Keratinocyte (primary cell): ENCODE measurements at regions not wholly inside any gene's neighbourhood (a gene's known extent, or its start where the extent isn't known, plus 50 kb on each side); places are given as distances from the start of the nearest gene placed in this dataset.

Experiments
- DNase-seq: peaks from one replicate; pipeline ENCODE4 v3.0.0-alpha.2; 2011; ENCODE audit warnings: low read depth, missing footprints, low spot score
- FAIRE-seq: peaks from 2 replicates; lab custom pipeline; 2011; peaks lifted over from hg19 to GRCh38; lab: Jason Lieb, UNC
- H2AFZ ChIP-seq: 2 replicates; pipeline ENCODE4 v1.6.0; 2012; ENCODE audit warnings: low read length, control low read depth, inconsistent platforms; ENCODE audit not compliant: control insufficient read depth
- H3K27ac ChIP-seq: 2 replicates; pipeline ENCODE4 v1.5.1; 2011; ENCODE audit warnings: low read length; ENCODE audit not compliant: control insufficient read depth, insufficient read depth
- H3K27me3 ChIP-seq: 3 replicates; pipeline ENCODE4 v1.6.0; 2011; ENCODE audit warnings: low read length; ENCODE audit not compliant: control insufficient read depth, insufficient read depth; ENCODE audit errors: extremely low read depth
- H3K36me3 ChIP-seq, 2 experiments: 2 replicates in 1 of 2; 3 replicates in 1 of 2; pipeline ENCODE4 v1.5.1; 2011; ENCODE audit warnings: low read length in 2 of 2, mild to moderate bottlenecking in 1 of 2; ENCODE audit not compliant: control insufficient read depth in 2 of 2, insufficient read depth in 2 of 2; ENCODE audit errors: extremely low read depth in 1 of 2
- H3K4me1 ChIP-seq: 3 replicates; pipeline ENCODE4 v1.5.1; 2011; ENCODE audit warnings: low read length; ENCODE audit not compliant: control insufficient read depth, insufficient read depth; ENCODE audit errors: extremely low read depth
- H3K4me2 ChIP-seq: 3 replicates; pipeline ENCODE4 v1.6.0; 2011; ENCODE audit warnings: low read depth, low read length; ENCODE audit not compliant: control insufficient read depth, insufficient read depth; ENCODE audit errors: extremely low read depth
- H3K4me3 ChIP-seq, 3 experiments: fragments of 200-600 bp in 1 of 3; sonication (generic) in 1 of 3; 2 replicates in 2 of 3; 3 replicates in 1 of 3; pipeline ENCODE4 v1.5.1; 2011 to 2016; ENCODE audit warnings: low read length in 3 of 3, mild to moderate bottlenecking in 3 of 3, control low read depth in 2 of 3, inconsistent platforms in 1 of 3, low read depth in 1 of 3, mixed read lengths in 1 of 3, mixed run types in 1 of 3, moderate library complexity in 1 of 3; ENCODE audit not compliant: control insufficient read depth in 2 of 3, insufficient read depth in 2 of 3; ENCODE audit errors: extremely low read depth in 1 of 3
- H3K79me2 ChIP-seq: 2 replicates; pipeline ENCODE4 v1.6.0; 2012; ENCODE audit warnings: low read length; ENCODE audit not compliant: control insufficient read depth, insufficient read depth
- H3K9ac ChIP-seq: 3 replicates; pipeline ENCODE4 v1.6.0; 2011; ENCODE audit warnings: low read length; ENCODE audit not compliant: control insufficient read depth, insufficient read depth; ENCODE audit errors: extremely low read depth
- H3K9me1 ChIP-seq: 3 replicates; pipeline ENCODE4 v1.6.0; 2011; ENCODE audit warnings: low read length; ENCODE audit not compliant: control insufficient read depth, insufficient read depth; ENCODE audit errors: extremely low read depth
- H3K9me3 ChIP-seq: 2 replicates; pipeline ENCODE4 v1.5.1; 2012; ENCODE audit warnings: low read depth, low read length; ENCODE audit not compliant: control insufficient read depth
- H4K20me1 ChIP-seq: 3 replicates; pipeline ENCODE4 v1.6.0; 2011; ENCODE audit warnings: low read length; ENCODE audit not compliant: control insufficient read depth, insufficient read depth; ENCODE audit errors: extremely low read depth
- EZH2 ChIP-seq: IDR thresholded peaks from one replicate; pipeline ENCODE4 v1.6.1; 2012; ENCODE audit warnings: inconsistent platforms, mild to moderate bottlenecking, low read length, moderate library complexity
- dilution Hi-C: fragments of 300-500 bp; cut with MboI; formaldehyde crosslinking; loops from one replicate; pipeline ENCODE4 v1.7.0; 2020; ENCODE audit warnings: low sequenced_read_pairs; ENCODE audit not compliant: extremely low pct_ligation_motif_present
- TF ChIP-seq, protein P1 (sequence below), 3 experiments: IDR thresholded peaks in 1 of 3; conservative IDR thresholded peaks in 1 of 3; optimal IDR thresholded peaks in 1 of 3; 2 replicates in 2 of 3; 3 replicates in 1 of 3; pipeline versions ENCODE3 to v1.5.1; 2011; ENCODE audit warnings: low read length in 3 of 3, mild to moderate bottlenecking in 3 of 3, moderate library complexity in 2 of 3, control low read depth in 1 of 3, inconsistent platforms in 1 of 3; ENCODE audit not compliant: insufficient read depth in 2 of 3; ENCODE audit errors: extremely low read depth in 1 of 3

DNA sequence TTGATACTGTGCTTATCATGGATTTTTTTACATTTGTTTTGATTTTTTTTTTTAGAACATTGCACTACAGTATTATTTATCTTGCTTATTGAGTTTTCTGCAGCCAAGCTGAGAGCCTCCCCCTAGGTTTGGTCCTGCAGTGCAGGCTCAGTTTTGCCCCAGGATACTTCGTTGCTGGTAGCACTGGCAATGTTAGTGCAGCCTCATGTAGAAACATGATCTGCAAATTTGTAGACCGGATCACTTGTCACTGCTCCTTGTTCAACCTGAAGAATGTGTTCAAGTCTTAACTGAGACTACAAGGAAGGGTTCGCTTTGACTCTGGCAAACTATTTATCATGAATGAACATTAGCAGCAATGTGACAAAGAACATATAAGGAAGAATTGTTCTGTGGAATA lies 377.2 kb upstream of the PDE3A start:
- dilution Hi-C loops: no loop called here
- Histone ChIP-seq H3K36me3 (no peaks in the 10 kb centered on the region), H3K27me3 (no peaks in the 10 kb centered on the region), H3K4me3 (no peak overlapping the region), H4K20me1 (no peaks in the 10 kb centered on the region), H3K9me1 (no peaks in the 10 kb centered on the region), H3K27ac (no peak overlapping the region), H3K79me2 (no peaks in the 10 kb centered on the region), H3K4me2 (no peak overlapping the region), H2AFZ (no peak overlapping the region), H3K9ac (no peak overlapping the region), H3K9me3 (no peaks in the 10 kb centered on the region), H3K4me1 (no peaks in the 10 kb centered on the region)
- FAIRE-seq: no peak
- no peak for DNase-seq
- TF ChIP-seq EZH2: no peak
- TF ChIP-seq, protein P1, sequence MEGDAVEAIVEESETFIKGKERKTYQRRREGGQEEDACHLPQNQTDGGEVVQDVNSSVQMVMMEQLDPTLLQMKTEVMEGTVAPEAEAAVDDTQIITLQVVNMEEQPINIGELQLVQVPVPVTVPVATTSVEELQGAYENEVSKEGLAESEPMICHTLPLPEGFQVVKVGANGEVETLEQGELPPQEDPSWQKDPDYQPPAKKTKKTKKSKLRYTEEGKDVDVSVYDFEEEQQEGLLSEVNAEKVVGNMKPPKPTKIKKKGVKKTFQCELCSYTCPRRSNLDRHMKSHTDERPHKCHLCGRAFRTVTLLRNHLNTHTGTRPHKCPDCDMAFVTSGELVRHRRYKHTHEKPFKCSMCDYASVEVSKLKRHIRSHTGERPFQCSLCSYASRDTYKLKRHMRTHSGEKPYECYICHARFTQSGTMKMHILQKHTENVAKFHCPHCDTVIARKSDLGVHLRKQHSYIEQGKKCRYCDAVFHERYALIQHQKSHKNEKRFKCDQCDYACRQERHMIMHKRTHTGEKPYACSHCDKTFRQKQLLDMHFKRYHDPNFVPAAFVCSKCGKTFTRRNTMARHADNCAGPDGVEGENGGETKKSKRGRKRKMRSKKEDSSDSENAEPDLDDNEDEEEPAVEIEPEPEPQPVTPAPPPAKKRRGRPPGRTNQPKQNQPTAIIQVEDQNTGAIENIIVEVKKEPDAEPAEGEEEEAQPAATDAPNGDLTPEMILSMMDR (optimal IDR thresholded peaks at IDR 0.05 in 1 of 3, IDR thresholded peaks at IDR 0.05 in 1 of 3, conservative IDR thresholded peaks at IDR 0.05 in 1 of 3; ENCODE audit: extremely low read depth in 1 of 3, insufficient read depth in 2 of 3, low read length in 3 of 3): no peak

DNA sequence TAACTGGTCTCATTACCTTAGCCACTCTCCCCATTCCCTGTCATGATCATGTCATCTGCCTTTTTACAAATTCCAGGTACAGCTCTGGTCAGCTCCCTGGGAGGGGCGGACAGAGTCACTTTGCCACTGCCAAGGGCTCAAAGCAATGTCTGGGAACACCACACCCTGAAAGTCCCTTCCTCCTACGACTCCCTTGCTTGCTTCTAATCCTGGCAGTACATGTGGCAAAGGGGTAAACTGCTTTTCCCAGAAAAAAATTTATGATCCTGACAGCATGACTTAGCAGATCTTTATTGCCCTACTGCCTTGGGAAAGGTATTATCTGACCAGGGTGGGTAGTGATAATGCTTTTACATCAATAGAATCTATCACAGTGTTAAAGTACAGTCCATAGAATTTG lies 376.0 kb upstream of the PDE3A start:
- Histone ChIP-seq H4K20me1 (no peaks in the 10 kb centered on the region), H3K27me3 (no peaks in the 10 kb centered on the region), H3K9me3 (no peaks in the 10 kb centered on the region), H2AFZ (no peak overlapping the region), H3K9me1 (no peaks in the 10 kb centered on the region), H3K4me2 (no peak overlapping the region), H3K27ac (no peak overlapping the region), H3K4me1 (no peaks in the 10 kb centered on the region), H3K79me2 (no peaks in the 10 kb centered on the region), H3K4me3 (no peak overlapping the region), H3K9ac (no peak overlapping the region), H3K36me3 (no peaks in the 10 kb centered on the region)
- dilution Hi-C loops: no loop called here
- DNase-seq (no peak), FAIRE-seq (no peak)
- TF ChIP-seq, protein P1 (optimal IDR thresholded peaks at IDR 0.05 in 1 of 3, IDR thresholded peaks at IDR 0.05 in 1 of 3, conservative IDR thresholded peaks at IDR 0.05 in 1 of 3; ENCODE audit: extremely low read depth in 1 of 3, insufficient read depth in 2 of 3, low read length in 3 of 3): no peak
- TF ChIP-seq EZH2: no peak
